ENCODE measurements at regions not wholly inside any gene's neighbourhood (a gene's known extent, or its start where the extent isn't known, plus 50 kb on each side); places are given as distances from the start of the nearest gene placed in this dataset.

- Histone ChIP-seq H3K9me3 (ENCODE audit: control insufficient read depth, insufficient read depth, low read depth, low read length) (no peaks in the 10 kb centered on the region), H3K36me3 (ENCODE audit: control insufficient read depth in 2 of 2, insufficient read depth in 1 of 2, low read length in 2 of 2) (no peaks in the 10 kb centered on the region), H3K4me1 (ENCODE audit: control insufficient read depth, insufficient read depth, low read length) (no peaks in the 10 kb centered on the region), H3K4me3 (ENCODE audit: low read depth, low read length) (no peak overlapping the region), H3K27ac (ENCODE audit: extremely low read depth, low read depth, low read length) (no peak overlapping the region)
- TF ChIP-seq ZNF248 (tag by site-specific recombination; IDR thresholded peaks at IDR 0.05) (no peak), ELK4 (IDR thresholded peaks at IDR 0.05; ENCODE audit: borderline replicate concordance, low read depth, low read length) (no peak), IKZF3 (tag by site-specific recombination; IDR thresholded peaks at IDR 0.05) (no peak), PRDM6 (tag by site-specific recombination; IDR thresholded peaks at IDR 0.05) (no peak), ZNF501 (tag by site-specific recombination; IDR thresholded peaks at IDR 0.05) (no peak), ZNF302 (tag by site-specific recombination; IDR thresholded peaks at IDR 0.05; ENCODE audit: low read depth) (no peak), ZNF366 (tag by site-specific recombination; conservative IDR thresholded peaks at IDR 0.05) (no peak), ZNF544 (tag by site-specific recombination; IDR thresholded peaks at IDR 0.05) (no peak), ZNF214 (tag by site-specific recombination; IDR thresholded peaks at IDR 0.05; ENCODE audit: borderline replicate concordance) (no peak), ZNF341 (tag by site-specific recombination; IDR thresholded peaks at IDR 0.05; ENCODE audit: low read depth) (no peak), ZNF239 (tag by site-specific recombination; IDR thresholded peaks at IDR 0.05) (no peak), ZNF184 (tag by site-specific recombination; IDR thresholded peaks at IDR 0.05) (no peak), ZBTB20 (tag by site-specific recombination; IDR thresholded peaks at IDR 0.05) (no peak), EGR2 (tag by site-specific recombination; IDR thresholded peaks at IDR 0.05; ENCODE audit: low read depth) (no peak), ZIC2 (tag by site-specific recombination; IDR thresholded peaks at IDR 0.05) (no peak), ZNF677 (tag by site-specific recombination; IDR thresholded peaks at IDR 0.05) (no peak), ZNF701 (tag by site-specific recombination; IDR thresholded peaks at IDR 0.05) (no peak), OVOL3 (tag by site-specific recombination; IDR thresholded peaks at IDR 0.05) (no peak), ZNF24 (tag by site-specific recombination; IDR thresholded peaks at IDR 0.05) (no peak), ZNF768 (tag by site-specific recombination; IDR thresholded peaks at IDR 0.05) (no peak)
- ChIA-PET CTCF (no interaction called here), POLR2A (no interaction called here)
These were observed 418.2 kb upstream of the HNRNPA3 start for GRCh38 chr2:176794392-176794791.

GRCh38 chr2:176795823-176796222, 416.8 kb upstream of the HNRNPA3 start:
- Histone ChIP-seq H3K4me3 (ENCODE audit: low read depth, low read length) (no peak overlapping the region), H3K36me3 (ENCODE audit: control insufficient read depth in 2 of 2, insufficient read depth in 1 of 2, low read length in 2 of 2) (no peaks in the 10 kb centered on the region), H3K9me3 (ENCODE audit: control insufficient read depth, insufficient read depth, low read depth, low read length) (no peaks in the 10 kb centered on the region), H3K27ac (ENCODE audit: extremely low read depth, low read depth, low read length) (no peak overlapping the region), H3K4me1 (ENCODE audit: control insufficient read depth, insufficient read depth, low read length) (no peaks in the 10 kb centered on the region)
- ChIA-PET CTCF (no interaction called here), POLR2A (no interaction called here)
- TF ChIP-seq ZNF549 (tag by site-specific recombination; IDR thresholded peaks at IDR 0.05): no peak
- no peak for TF ChIP-seq ZNF521 (tag by site-specific recombination; IDR thresholded peaks at IDR 0.05)
- TF ChIP-seq ZNF223 (tag by site-specific recombination; IDR thresholded peaks at IDR 0.05): no peak
- no peak for TF ChIP-seq ZNF274 (IDR thresholded peaks at IDR 0.05; ENCODE audit: low read length)
- no peak for TF ChIP-seq ZNF274 (tag by site-specific recombination; IDR thresholded peaks at IDR 0.05; ENCODE audit: borderline replicate concordance)
- TF ChIP-seq HOXC10 (CRISPR knock-in tag; IDR thresholded peaks at IDR 0.05): no peak
- no peak for TF ChIP-seq ZBTB17 (tag by site-specific recombination; IDR thresholded peaks at IDR 0.05)
- TF ChIP-seq, protein P1, sequence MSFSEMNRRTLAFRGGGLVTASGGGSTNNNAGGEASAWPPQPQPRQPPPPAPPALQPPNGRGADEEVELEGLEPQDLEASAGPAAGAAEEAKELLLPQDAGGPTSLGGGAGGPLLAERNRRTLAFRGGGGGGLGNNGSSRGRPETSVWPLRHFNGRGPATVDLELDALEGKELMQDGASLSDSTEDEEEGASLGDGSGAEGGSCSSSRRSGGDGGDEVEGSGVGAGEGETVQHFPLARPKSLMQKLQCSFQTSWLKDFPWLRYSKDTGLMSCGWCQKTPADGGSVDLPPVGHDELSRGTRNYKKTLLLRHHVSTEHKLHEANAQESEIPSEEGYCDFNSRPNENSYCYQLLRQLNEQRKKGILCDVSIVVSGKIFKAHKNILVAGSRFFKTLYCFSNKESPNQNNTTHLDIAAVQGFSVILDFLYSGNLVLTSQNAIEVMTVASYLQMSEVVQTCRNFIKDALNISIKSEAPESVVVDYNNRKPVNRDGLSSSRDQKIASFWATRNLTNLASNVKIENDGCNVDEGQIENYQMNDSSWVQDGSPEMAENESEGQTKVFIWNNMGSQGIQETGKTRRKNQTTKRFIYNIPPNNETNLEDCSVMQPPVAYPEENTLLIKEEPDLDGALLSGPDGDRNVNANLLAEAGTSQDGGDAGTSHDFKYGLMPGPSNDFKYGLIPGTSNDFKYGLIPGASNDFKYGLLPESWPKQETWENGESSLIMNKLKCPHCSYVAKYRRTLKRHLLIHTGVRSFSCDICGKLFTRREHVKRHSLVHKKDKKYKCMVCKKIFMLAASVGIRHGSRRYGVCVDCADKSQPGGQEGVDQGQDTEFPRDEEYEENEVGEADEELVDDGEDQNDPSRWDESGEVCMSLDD (tag by site-specific recombination; IDR thresholded peaks at IDR 0.05): no peak
- TF ChIP-seq ZNF514 (tag by site-specific recombination; IDR thresholded peaks at IDR 0.05): no peak
- TF ChIP-seq, protein P2, sequence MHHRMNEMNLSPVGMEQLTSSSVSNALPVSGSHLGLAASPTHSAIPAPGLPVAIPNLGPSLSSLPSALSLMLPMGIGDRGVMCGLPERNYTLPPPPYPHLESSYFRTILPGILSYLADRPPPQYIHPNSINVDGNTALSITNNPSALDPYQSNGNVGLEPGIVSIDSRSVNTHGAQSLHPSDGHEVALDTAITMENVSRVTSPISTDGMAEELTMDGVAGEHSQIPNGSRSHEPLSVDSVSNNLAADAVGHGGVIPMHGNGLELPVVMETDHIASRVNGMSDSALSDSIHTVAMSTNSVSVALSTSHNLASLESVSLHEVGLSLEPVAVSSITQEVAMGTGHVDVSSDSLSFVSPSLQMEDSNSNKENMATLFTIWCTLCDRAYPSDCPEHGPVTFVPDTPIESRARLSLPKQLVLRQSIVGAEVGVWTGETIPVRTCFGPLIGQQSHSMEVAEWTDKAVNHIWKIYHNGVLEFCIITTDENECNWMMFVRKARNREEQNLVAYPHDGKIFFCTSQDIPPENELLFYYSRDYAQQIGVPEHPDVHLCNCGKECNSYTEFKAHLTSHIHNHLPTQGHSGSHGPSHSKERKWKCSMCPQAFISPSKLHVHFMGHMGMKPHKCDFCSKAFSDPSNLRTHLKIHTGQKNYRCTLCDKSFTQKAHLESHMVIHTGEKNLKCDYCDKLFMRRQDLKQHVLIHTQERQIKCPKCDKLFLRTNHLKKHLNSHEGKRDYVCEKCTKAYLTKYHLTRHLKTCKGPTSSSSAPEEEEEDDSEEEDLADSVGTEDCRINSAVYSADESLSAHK (tag by site-specific recombination; IDR thresholded peaks at IDR 0.05): no peak
